GM10266 (cell line): ENCODE measurements at regions not wholly inside any gene's neighbourhood (a gene's known extent, or its start where the extent isn't known, plus 50 kb on each side); places are given as distances from the start of the nearest gene placed in this dataset.

Experiments
- DNase-seq: peaks from one replicate; pipeline ENCODE4 v3.0.0; 2012; ENCODE audit errors: extremely low spot score
- CTCF ChIP-seq: IDR thresholded peaks from 2 replicates; pipeline ENCODE4 v1.5.1; 2012; ENCODE audit warnings: mild to moderate bottlenecking, low read depth; ENCODE audit not compliant: control insufficient read depth, insufficient read depth; ENCODE audit errors: missing control alignments

- no peak for TF ChIP-seq CTCF
- no peak for DNase-seq
Observed at GRCh38 chr22:33119044-33119443, 60.9 kb upstream of the SYN3 start.

- DNase-seq, result no peak
- TF ChIP-seq CTCF, result no peak
Observed at GRCh38 chr22:33117821-33118220, 59.6 kb upstream of the SYN3 start.

DNA sequence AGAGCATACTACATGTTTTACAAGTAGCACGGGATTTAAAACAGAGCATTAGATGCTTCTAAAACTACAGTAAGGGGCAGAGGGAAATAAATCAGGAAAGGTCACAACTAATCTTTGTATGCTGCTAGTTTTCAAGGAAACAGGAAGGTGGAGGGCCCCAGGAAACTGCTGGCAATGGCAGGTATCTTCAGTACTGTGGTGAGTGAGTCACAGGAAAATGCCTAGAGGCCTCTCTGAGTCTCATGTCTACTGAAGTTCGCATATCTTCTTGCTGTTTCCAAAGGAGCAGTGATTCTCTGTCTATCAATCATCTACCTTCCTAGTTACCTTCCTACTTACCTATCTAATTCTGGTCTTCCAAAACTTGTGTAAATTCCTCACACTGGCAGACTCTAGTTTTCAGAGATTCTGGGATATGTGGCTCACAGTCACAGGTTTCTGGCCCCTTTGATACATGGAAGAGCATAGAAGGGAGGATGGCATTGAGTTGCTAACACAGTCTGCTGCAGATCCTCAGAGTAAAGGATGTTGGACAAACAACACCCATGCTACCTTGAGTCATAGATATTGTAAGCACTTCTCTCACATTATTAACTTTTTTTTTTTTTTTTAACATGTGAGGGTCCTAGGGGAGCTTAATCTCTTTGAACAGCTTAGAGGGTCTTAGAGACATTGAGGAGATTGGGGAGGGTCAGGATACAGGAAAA, 58.8 kb upstream of the SYN3 start:
- no peak for TF ChIP-seq CTCF
- no peak for DNase-seq

- no peak for TF ChIP-seq CTCF
- DNase-seq, result no peak
Observed at GRCh38 chr22:33114565-33114964, 56.4 kb upstream of the SYN3 start.

DNA sequence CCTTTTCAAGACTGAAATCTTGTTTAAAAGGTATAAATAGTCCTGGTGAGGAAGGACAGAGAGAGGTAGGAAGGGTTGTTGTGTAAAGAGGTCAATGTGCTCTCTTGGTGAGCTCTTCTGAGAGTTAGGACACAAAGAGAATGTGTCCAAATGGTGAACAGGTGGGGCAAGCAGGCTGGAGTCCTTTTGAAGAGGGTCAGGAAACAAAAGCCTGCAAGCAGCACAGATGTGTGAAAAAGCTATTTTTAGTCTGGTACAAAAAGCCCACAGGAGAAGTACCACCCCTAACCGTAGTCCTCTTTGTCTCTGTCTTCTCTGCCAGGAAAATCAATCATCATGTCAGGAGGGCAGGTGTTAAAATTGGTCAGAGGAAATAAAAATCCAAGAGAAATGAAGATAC, 54.4 kb upstream of the SYN3 start:
- no peak for DNase-seq
- TF ChIP-seq CTCF, result no peak

DNA sequence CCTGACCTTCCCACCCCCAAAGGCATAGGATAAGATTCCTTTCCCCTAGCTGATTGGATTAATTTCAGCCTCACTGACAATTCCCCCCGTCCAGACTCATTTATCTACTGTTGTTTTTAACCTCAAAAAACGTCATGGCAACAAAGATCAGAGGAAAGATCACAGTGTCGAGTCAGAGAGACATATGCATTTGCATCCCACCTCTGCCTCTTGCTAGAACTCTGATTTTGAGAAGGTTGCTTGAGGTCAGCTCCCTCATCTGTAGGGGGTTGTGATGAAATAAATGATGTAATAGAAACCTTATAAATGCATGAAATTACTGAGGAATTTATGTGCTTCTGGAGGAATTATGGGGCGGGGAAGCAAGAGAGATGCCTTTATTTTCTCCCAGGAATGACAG, 53.3 kb upstream of the SYN3 start:
- no peak for TF ChIP-seq CTCF
- DNase-seq, result no peak

- DNase-seq, result no peak
Observed at GRCh38 chr22:33110562-33111163, 52.5 kb upstream of the SYN3 start.

More at GRCh38 chr22:33110562-33111163, 52.5 kb upstream of the SYN3 start:
- no peak for TF ChIP-seq CTCF
